SK-N-SH treated with all-trans-retinoic acid at 6 μM for 48 hours (cell line): ENCODE measurements at regions not wholly inside any gene's neighbourhood (a gene's known extent, or its start where the extent isn't known, plus 50 kb on each side); places are given as distances from the start of the nearest gene placed in this dataset.

Experiments used
- ATAC-seq: fragments of 200-7000 bp; cut with Tn5 transposase; 3 replicates; pipeline ENCODE4 v1.9.1; 2020; ENCODE audit warnings: mild to moderate bottlenecking, moderate library complexity
- ARNTL ChIP-seq: fragments of 450-650 bp; formaldehyde crosslinking; IDR thresholded peaks from 2 replicates; pipeline ENCODE4 v1.5.0; 2020; ENCODE audit warnings: low read depth, mild to moderate bottlenecking, moderate library complexity, borderline replicate concordance
- BACH2 ChIP-seq: fragments of 250-450 bp; sonication (Bioruptor Pico); IDR thresholded peaks from 2 replicates; pipeline ENCODE4 v1.9.0; 2021; ENCODE audit warnings: mild to moderate bottlenecking, borderline replicate concordance
- CREB5 ChIP-seq: fragments of 250-450 bp; sonication (Bioruptor Pico); IDR thresholded peaks from 2 replicates; pipeline ENCODE4 v1.5.1; 2020; ENCODE audit warnings: low read depth, mild to moderate bottlenecking, moderate library complexity
- CSDC2 ChIP-seq: fragments of 250-450 bp; sonication (Bioruptor Pico); IDR thresholded peaks from 2 replicates; pipeline ENCODE4 v1.5.0; 2020; ENCODE audit warnings: mild to moderate bottlenecking, moderate library complexity
- CSRNP3 ChIP-seq: fragments of 250-450 bp; sonication (Bioruptor Pico); IDR thresholded peaks from 2 replicates; pipeline ENCODE4 v1.5.1; 2021; ENCODE audit warnings: mild to moderate bottlenecking, moderate library complexity
- ESRRG ChIP-seq: fragments of 250-450 bp; sonication (Bioruptor Pico); IDR thresholded peaks from 2 replicates; pipeline ENCODE4 v1.6.1; 2021; ENCODE audit warnings: mild to moderate bottlenecking
- ISL1 ChIP-seq: fragments of 250-450 bp; sonication (Bioruptor Pico); IDR thresholded peaks from 2 replicates; pipeline ENCODE4 v2.1.2; 2022; ENCODE audit warnings: mild to moderate bottlenecking, moderate library complexity
- OSR1 ChIP-seq: fragments of 250-450 bp; sonication (Bioruptor Pico); IDR thresholded peaks from 2 replicates; pipeline ENCODE4 v1.8.0; 2022; ENCODE audit warnings: moderate library complexity, mild to moderate bottlenecking, inconsistent platforms
- PATZ1 ChIP-seq: fragments of 250-450 bp; sonication (Bioruptor Pico); IDR thresholded peaks from 2 replicates; pipeline ENCODE4 v1.8.0; 2020; ENCODE audit warnings: mild to moderate bottlenecking, moderate library complexity, borderline replicate concordance
- POU6F1 ChIP-seq: fragments of 250-450 bp; sonication (Bioruptor Pico); IDR thresholded peaks from 2 replicates; pipeline ENCODE4 v1.8.0; 2021; ENCODE audit warnings: low read depth, mild to moderate bottlenecking, moderate library complexity, borderline replicate concordance
- PPARA ChIP-seq: fragments of 250-450 bp; sonication (Bioruptor Pico); IDR thresholded peaks from 2 replicates; pipeline ENCODE4 v1.5.0; 2020; ENCODE audit warnings: mild to moderate bottlenecking, borderline replicate concordance
- RARB ChIP-seq: fragments of 250-450 bp; sonication (Bioruptor Pico); IDR thresholded peaks from 2 replicates; pipeline ENCODE4 v1.8.0; 2021; ENCODE audit warnings: mild to moderate bottlenecking, moderate library complexity
- SNAI2 ChIP-seq: fragments of 250-450 bp; sonication (Bioruptor Pico); IDR thresholded peaks from 2 replicates; pipeline ENCODE4 v1.5.0; 2020; ENCODE audit warnings: mild to moderate bottlenecking, moderate library complexity
- TCF4 ChIP-seq: fragments of 250-450 bp; sonication (Bioruptor Pico); IDR thresholded peaks from 2 replicates; pipeline ENCODE4 v1.8.0; 2021; ENCODE audit warnings: mild to moderate bottlenecking, moderate library complexity, borderline replicate concordance
- TOX ChIP-seq: fragments of 250-450 bp; sonication (Bioruptor Pico); IDR thresholded peaks from 2 replicates; pipeline ENCODE4 v1.8.0; 2021; ENCODE audit warnings: mild to moderate bottlenecking, moderate library complexity, borderline replicate concordance
- TSHZ2 ChIP-seq: fragments of 250-450 bp; sonication (Bioruptor Pico); IDR thresholded peaks from 2 replicates; pipeline ENCODE4 v1.5.0; 2020; ENCODE audit warnings: mild to moderate bottlenecking, moderate library complexity
- ZC3H10 ChIP-seq: fragments of 250-450 bp; sonication (Bioruptor Pico); IDR thresholded peaks from 2 replicates; pipeline ENCODE4 v1.5.1; 2021; ENCODE audit warnings: mild to moderate bottlenecking, moderate library complexity
- ZFP3 ChIP-seq: fragments of 250-450 bp; sonication (Bioruptor Pico); IDR thresholded peaks from 2 replicates; pipeline ENCODE4 v1.5.0; 2020; ENCODE audit warnings: mild to moderate bottlenecking, moderate library complexity
- ZFP30 ChIP-seq: fragments of 450-650 bp; formaldehyde crosslinking; IDR thresholded peaks from 2 replicates; pipeline ENCODE4 v1.5.0; 2022; ENCODE audit warnings: mild to moderate bottlenecking, moderate library complexity
- ZNF565 ChIP-seq: fragments of 450-650 bp; formaldehyde crosslinking; conservative IDR thresholded peaks from 2 replicates; pipeline ENCODE4 v1.5.0; 2020; ENCODE audit warnings: low read depth, mild to moderate bottlenecking, moderate library complexity
- ZNF8 ChIP-seq: fragments of 450-650 bp; formaldehyde crosslinking; IDR thresholded peaks from 2 replicates; pipeline ENCODE4 v1.5.0; 2020; ENCODE audit warnings: mild to moderate bottlenecking, moderate library complexity

- no peak for TF ChIP-seq POU6F1 (CRISPR knock-in tag)
- no peak for TF ChIP-seq CREB5 (CRISPR knock-in tag)
- no peak for TF ChIP-seq BACH2
- no peak for TF ChIP-seq ARNTL (CRISPR knock-in tag)
- TF ChIP-seq ZFP3 (CRISPR knock-in tag): no peak
- TF ChIP-seq RARB (CRISPR knock-in tag): no peak
- no peak for TF ChIP-seq SNAI2 (CRISPR knock-in tag)
Measured at GRCh38 chr10:125523347-125523746, 159.6 kb downstream of the TEX36 start (continued).

- TF ChIP-seq OSR1 (CRISPR knock-in tag) (no peak), ZNF565 (CRISPR knock-in tag) (no peak), SNAI2 (CRISPR knock-in tag) (no peak), TOX (CRISPR knock-in tag) (no peak), BACH2 (no peak), CREB5 (CRISPR knock-in tag) (no peak), ZNF8 (no peak), ESRRG (CRISPR knock-in tag) (no peak), PPARA (no peak), TCF4 (CRISPR knock-in tag) (no peak), PATZ1 (CRISPR knock-in tag) (no peak), ZC3H10 (no peak), CSDC2 (CRISPR knock-in tag) (no peak), TSHZ2 (CRISPR knock-in tag) (no peak), ISL1 (no peak), RARB (CRISPR knock-in tag) (no peak), POU6F1 (CRISPR knock-in tag) (no peak), CSRNP3 (CRISPR knock-in tag) (no peak), ZFP30 (CRISPR knock-in tag) (no peak), ZFP3 (CRISPR knock-in tag) (no peak)
- ATAC-seq: no peak
Measured at GRCh38 chr10:125521721-125522680, 161.0 kb downstream of the TEX36 start.
